ENCODE measurements at regions not wholly inside any gene's neighbourhood (a gene's known extent, or its start where the extent isn't known, plus 50 kb on each side); places are given as distances from the start of the nearest gene placed in this dataset.

DNA sequence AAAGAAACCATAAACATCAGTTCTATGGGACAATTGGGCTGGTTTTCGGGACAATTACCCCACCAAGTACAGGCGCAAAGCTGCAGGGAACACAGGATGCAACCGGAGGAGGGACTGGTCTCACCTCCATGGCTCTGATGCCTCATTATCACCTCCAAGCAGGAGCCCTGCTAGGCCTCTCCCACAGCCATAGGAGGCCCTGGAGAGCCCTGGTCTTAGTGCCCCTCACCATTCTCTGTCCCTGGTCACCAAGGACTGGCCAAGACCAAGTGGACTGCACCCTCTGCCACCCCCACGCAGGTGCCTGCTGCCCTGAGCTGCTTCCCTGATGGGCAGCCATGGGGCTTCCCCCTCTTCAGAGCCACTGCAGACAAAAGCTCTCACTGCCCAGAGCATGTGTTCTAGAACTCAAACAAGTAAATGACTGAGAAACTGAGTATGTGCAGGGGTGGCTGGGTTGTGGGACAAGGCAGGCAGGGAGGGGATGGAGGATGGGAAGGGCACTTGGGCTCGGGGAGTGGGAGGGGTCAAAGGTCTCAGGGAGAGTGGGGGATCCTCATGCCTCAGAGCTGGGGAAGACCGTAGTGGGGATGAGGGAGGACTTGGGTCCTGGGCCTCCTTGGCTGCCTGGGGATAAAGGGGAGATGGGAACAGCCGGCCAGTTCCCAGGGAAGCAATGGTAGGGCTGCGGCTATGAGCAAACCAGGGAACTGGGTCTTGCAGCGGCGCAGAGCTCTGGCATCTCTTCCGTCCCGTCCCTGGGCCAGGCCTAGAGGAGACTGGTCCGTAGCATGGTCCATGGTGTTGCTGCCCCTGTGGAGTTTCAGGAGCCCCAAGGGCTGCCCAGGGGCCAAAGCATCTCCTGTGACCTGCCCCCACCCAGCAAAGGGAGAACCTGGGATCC lies 435.1 kb downstream of the PREX1 start:
- TF ChIP-seq, protein P1, sequence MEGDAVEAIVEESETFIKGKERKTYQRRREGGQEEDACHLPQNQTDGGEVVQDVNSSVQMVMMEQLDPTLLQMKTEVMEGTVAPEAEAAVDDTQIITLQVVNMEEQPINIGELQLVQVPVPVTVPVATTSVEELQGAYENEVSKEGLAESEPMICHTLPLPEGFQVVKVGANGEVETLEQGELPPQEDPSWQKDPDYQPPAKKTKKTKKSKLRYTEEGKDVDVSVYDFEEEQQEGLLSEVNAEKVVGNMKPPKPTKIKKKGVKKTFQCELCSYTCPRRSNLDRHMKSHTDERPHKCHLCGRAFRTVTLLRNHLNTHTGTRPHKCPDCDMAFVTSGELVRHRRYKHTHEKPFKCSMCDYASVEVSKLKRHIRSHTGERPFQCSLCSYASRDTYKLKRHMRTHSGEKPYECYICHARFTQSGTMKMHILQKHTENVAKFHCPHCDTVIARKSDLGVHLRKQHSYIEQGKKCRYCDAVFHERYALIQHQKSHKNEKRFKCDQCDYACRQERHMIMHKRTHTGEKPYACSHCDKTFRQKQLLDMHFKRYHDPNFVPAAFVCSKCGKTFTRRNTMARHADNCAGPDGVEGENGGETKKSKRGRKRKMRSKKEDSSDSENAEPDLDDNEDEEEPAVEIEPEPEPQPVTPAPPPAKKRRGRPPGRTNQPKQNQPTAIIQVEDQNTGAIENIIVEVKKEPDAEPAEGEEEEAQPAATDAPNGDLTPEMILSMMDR (IDR thresholded peaks at IDR 0.05; ENCODE audit: low read depth, low read length, poor library complexity, severe bottlenecking), result no peak
- TF ChIP-seq EZH2phosphoT487 (IDR thresholded peaks at IDR 0.05; ENCODE audit: borderline replicate concordance, low read length), result no peak
- Histone ChIP-seq H3K9me2 (replicated peaks; ENCODE audit: control insufficient read depth, low read length) (no peaks in the 10 kb centered on the region), H3K36me3 (ENCODE audit: control insufficient read depth, low read length) (no peaks in the 10 kb centered on the region), H3K27ac (ENCODE audit: low read depth, low read length) (no peak overlapping the region), H3K79me2 (ENCODE audit: control insufficient read depth, low read length) (no peaks in the 10 kb centered on the region), H3K9me3 (ENCODE audit: control insufficient read depth, insufficient read depth, low read length) (peaks cover 5% of the 10 kb centered on the region), H3K4me3 (ENCODE audit: low read length) (no peak overlapping the region), H3K4me2 (ENCODE audit: low read length) (no peak overlapping the region), H3K4me1 (ENCODE audit: control insufficient read depth, low read length) (no peaks in the 10 kb centered on the region), H3K27me3 (ENCODE audit: control insufficient read depth, low read length) (no peaks in the 10 kb centered on the region), H4K20me1 (ENCODE audit: control insufficient read depth, insufficient read depth, low read depth, low read length) (no peaks in the 10 kb centered on the region), H3F3A (ENCODE audit: control insufficient read depth, insufficient read depth) (no peaks in the 10 kb centered on the region)

DNA sequence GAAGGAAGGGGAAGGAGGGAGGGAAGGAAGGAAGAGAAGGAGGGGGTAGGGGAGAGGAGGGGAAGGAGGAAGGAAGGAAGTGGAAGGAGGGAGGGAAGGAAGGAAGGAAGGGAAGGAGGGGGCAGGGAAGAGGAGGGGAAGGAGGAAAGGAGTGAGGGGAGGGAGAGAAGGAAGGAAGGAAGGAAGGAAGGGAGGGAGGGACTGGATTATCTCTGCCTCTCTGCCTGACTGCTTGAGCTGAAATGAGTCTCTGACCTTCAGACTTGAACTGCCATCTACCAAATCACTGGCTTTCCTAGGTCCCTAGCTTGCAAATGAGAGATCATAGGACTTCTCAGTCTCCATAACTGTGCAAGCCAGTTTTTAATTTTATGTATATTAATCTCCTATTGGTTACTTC lies 436.8 kb downstream of the PREX1 start:
- no peaks in the 10 kb centered on the region for H3K36me3 ChIP-seq (ENCODE audit: control insufficient read depth, low read length)
- H3K27me3 ChIP-seq (ENCODE audit: control insufficient read depth, low read length), result no peaks in the 10 kb centered on the region
- peaks cover 5% of the 10 kb centered on the region for H3K9me3 ChIP-seq (ENCODE audit: control insufficient read depth, insufficient read depth, low read length)

DNA sequence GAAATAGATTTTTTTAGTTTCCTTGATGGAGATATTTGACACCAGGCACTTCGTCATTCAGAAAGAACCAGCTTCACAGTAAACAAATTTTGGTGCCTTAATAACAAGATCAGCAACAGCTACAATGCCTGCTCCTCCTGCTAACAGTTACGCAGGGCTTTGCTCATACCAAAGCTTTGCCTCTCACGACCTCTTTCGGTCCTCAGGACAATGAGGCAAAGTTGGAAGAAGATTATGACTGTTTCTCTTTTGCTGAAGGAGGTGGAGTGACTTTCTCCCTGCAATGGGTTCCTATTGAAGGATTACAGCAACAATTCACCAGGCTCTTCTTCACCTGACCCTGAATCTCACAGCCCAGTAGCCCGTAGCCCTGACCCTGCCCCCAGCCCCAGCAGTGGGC lies 440.1 kb downstream of the PREX1 start:
- Histone ChIP-seq H4K20me1 (ENCODE audit: control insufficient read depth, insufficient read depth, low read depth, low read length) (no peaks in the 10 kb centered on the region; the same call in 1 of the 2 replicates), H3K36me3 (ENCODE audit: control insufficient read depth, low read length) (no peaks in the 10 kb centered on the region), H3K27me3 (ENCODE audit: control insufficient read depth, low read length) (no peaks in the 10 kb centered on the region), H3F3A (ENCODE audit: control insufficient read depth, insufficient read depth) (no peaks in the 10 kb centered on the region), H3K79me2 (ENCODE audit: control insufficient read depth, low read length) (no peaks in the 10 kb centered on the region), H3K27ac (ENCODE audit: low read depth, low read length) (no peak overlapping the region), H3K4me1 (ENCODE audit: control insufficient read depth, low read length) (no peaks in the 10 kb centered on the region), H3K9me2 (replicated peaks; ENCODE audit: control insufficient read depth, low read length) (no peaks in the 10 kb centered on the region), H3K4me3 (ENCODE audit: low read length) (no peak overlapping the region), H3K4me2 (ENCODE audit: low read length) (no peak overlapping the region), H3K9me3 (ENCODE audit: control insufficient read depth, insufficient read depth, low read length) (peaks cover 5% of the 10 kb centered on the region)
- no peak for TF ChIP-seq EZH2phosphoT487 (IDR thresholded peaks at IDR 0.05; ENCODE audit: borderline replicate concordance, low read length)
- TF ChIP-seq, protein P1 (IDR thresholded peaks at IDR 0.05; ENCODE audit: low read depth, low read length, poor library complexity, severe bottlenecking), result no peak

More for the DNA sequence above, 436.8 kb downstream of the PREX1 start:
- Histone ChIP-seq H3F3A (ENCODE audit: control insufficient read depth, insufficient read depth) (no peaks in the 10 kb centered on the region), H3K9me2 (replicated peaks; ENCODE audit: control insufficient read depth, low read length) (no peaks in the 10 kb centered on the region), H3K4me1 (ENCODE audit: control insufficient read depth, low read length) (no peaks in the 10 kb centered on the region), H3K4me3 (ENCODE audit: low read length) (no peak overlapping the region), H3K27ac (ENCODE audit: low read depth, low read length) (no peak overlapping the region), H3K4me2 (ENCODE audit: low read length) (no peak overlapping the region), H3K79me2 (ENCODE audit: control insufficient read depth, low read length) (no peaks in the 10 kb centered on the region), H4K20me1 (ENCODE audit: control insufficient read depth, insufficient read depth, low read depth, low read length) (no peaks in the 10 kb centered on the region; the same call in 1 of the 2 replicates)
- TF ChIP-seq, protein P1 (IDR thresholded peaks at IDR 0.05; ENCODE audit: low read depth, low read length, poor library complexity, severe bottlenecking), result no peak
- TF ChIP-seq EZH2phosphoT487 (IDR thresholded peaks at IDR 0.05; ENCODE audit: borderline replicate concordance, low read length), result no peak
